Activated CD4-positive, alpha-beta T cell treated with anti-CD3 and anti-CD28 coated beads, Interleukin-2, Interleukin-6, amounts not matched to agents 100 ng/mL and 50 ng/mL, durations not matched to agents 16 hours and 8 hours (primary cell): ENCODE measurements at regions not wholly inside any gene's neighbourhood (a gene's known extent, or its start where the extent isn't known, plus 50 kb on each side); places are given as distances from the start of the nearest gene placed in this dataset.
"Not testable (repeated sequence)": the region's sequence is repeated elsewhere in the genome, so short reads cannot be mapped to it uniquely, and the experiment has no call there.

Experiments
- DNase-seq: peaks from one replicate; pipeline ENCODE4 v3.0.0-alpha.2; 2020

DNA sequence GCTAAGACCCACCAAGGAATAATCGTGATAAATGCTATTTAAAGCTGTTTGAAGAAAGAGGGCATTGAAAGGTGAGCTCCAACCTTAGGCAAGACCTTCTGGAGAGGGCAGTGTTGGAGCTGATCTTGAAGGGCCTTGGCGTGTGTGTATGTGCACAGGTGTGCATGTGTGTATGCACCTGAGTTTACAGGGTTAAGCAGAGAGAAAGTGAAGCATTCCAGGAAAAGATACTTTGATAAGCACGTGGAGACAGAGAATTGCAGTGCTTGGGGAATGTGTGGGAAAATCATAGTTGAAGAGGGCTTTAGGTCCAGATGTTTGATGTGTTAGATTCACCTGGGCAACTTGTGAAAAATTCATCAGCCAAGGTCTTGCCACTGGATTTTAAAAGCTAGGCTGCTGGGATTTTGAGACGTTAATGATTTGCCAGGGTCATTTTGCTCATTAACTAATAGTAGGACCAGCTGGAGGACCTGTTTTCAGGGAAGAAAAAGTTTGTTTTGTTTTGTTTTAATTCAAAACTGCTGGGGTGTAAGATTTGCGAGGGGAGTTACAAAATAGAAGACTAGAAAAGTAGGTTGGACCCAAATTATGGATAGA lies 78.3 kb upstream of the ANKRD55 start:
- no peak for DNase-seq

- no peak for DNase-seq
Measured at GRCh38 chr5:56310711-56311204, 77.6 kb upstream of the ANKRD55 start.

DNA sequence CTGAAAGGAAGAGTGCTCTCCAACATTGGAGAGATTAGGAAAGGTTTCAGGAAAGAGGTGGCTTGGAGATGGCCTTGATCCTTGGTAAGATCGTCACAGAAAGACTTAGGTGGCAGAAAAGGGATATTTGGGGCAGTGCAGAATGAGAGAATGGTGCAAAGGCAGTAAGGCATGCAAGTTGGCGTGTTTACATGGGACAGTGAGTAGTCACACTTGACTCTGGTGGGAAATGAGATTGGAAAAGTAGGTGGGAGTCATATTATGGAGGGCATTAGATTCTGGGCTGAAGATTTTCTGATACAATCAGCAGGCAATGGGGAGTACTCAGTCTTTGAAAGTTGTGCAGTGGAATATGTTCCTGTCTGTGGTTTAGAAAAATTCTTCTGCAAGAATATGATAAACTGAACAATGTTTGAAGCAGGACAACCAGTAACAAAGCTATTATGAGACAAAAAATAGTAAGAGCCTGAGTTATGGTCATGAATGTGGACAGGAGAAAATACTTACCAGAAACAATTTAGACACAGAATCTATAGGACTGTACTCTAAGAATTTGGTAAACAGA lies 76.2 kb upstream of the ANKRD55 start:
- DNase-seq, result no peak

GRCh38 chr5:56307714-56308333 lies 74.7 kb upstream of the ANKRD55 start:
- no peak for DNase-seq

DNA sequence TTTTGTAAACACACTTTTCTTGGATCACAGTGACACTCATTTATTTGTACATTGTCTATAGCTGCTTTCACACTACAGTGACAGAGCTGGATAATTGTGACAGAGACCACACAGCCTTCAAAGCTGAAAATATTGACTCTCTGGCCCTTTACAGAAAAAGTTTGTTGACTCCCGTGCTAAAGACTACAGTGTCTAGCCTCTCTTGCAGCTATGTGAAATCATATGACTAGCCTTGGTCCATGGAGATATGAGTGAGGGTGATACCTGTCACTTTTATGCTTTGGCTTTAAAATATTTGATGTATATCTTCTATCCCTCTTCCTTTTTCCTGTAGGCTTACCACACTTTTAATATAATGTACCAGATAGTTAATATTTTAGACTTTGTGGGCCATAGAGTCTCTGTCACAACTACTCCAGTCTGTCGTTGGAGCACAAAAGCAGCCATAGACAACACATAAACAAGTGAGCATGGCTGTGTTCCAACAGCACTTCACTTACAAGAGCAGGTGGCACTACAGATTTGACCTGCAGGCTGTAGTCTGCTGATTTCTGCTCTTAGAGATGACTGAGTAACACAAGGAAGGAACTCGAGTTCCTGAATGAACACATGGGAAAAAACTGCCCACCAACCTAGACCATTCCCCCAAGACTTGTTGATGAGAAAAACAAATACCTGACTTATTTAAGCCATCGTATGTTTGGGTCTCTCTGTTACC lies 73.5 kb upstream of the ANKRD55 start:
- no peak for DNase-seq

- no peak for DNase-seq
Measured at GRCh38 chr5:56305001-56305950, 72.1 kb upstream of the ANKRD55 start.

DNA sequence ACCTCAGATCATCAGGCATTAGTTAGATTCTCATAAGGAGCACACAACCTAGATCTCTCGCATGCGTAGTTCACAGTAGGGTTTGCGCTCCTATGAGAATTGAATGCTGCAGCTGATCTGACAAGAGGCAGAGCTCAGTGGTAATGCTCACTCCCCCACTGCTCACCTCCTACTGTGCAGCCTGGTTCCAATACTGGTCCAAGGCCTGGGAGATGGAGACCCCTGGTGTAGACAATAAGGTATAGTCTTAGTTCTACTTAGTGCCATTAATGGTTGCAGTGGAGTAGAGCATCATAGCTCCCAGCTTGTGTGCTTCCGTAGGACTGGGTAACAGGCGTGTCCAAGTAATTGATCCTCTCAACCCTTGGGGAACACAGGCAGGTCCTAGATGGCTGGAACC lies 70.4 kb upstream of the ANKRD55 start:
- DNase-seq, result no peak

DNA sequence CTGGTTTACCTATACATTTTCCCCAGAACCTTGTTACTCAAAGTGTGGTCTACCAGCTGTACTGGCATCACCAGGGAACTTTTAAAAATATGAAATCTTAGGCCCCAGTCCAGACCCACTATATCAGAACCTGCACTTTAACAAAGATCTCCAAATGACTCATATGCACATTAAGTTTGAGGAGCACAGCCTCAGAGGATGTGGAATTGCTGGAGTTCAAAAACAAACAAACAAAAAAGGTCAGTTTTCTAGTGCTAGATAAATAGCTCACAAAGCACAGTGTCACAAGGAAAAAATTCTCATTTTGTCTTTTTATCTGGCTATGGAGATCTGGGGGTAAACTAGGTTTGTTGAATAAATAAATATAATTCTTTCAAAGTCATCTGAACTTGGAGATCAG lies 68.9 kb upstream of the ANKRD55 start:
- no peak for DNase-seq

DNA sequence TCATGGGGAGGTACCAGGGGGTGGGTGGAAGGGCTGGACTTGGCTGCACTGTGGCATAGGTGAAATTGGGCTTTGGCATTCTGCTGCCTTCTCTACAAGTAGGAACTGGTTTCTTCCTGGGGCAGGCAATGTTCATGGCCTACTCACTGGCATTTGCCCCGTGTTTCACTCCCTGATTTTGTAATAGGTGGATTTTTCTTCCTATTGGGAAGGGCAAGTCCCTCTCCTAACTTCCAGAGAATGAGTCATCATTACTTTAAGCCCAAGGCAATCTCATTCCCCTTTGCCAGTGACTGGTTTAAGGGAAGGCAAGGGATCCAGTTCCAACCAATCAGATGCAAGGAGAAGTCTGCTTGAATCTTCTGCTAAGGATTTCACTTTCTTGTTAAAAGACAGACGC lies 67.9 kb upstream of the ANKRD55 start:
- DNase-seq, result no peak

DNA sequence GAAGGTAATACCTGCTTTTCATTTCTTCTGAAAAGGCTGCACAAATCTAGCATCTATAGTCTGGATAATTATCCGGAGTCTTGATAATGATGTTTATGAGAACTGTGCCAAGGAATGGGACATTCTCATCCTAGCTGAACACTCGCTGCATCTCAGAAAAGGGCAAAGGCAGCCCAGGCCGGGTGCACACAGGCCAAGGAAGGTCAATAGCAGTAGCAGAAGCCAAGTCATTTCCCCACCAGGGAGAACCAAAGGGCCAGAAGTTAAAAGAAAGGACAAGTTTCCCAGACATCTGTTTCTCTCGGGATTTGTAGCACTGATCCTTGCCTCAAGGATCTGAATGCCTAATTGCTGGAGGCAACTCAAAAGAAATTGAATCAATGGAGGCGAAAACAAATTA lies 66.1 kb upstream of the ANKRD55 start:
- DNase-seq, result no peak

DNA sequence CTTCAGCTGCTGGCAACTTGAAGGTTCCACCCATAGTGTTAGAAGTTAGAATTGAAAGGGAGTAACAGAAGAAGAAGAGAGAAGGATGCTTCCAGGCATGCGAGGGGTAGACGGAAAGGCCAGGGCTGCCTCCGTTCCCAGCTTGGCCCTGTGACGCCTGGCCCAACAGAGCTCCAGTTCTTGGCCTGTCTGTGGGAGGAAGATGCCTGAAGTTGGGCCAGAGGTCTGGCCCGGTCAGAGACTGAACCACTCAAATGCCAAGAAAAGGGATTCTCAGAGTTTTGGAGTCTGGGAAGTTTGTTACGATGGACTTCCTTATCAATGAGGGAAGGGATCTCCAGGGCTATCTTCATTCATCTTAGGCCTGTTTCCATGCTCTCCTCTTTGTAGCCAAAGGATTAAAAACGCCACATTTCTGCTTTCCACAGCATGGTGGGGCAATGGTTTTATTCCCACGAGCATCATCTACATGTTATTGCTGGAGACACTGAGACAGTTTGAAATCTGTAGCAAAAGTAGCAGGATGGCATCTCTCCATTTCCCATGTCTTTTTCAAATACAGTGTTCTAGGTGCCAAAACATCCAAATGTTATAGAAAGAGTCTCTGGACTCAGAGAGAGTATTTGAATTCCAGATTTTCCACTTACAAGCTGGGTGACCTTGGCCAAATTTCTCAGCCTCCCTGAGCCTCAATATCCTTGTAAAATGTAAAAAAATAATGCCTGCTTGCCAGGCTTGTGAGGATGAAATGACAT lies 65.4 kb upstream of the ANKRD55 start:
- DNase-seq, result no peak

- DNase-seq, result no peak
Measured at GRCh38 chr5:56297851-56298250, 64.7 kb upstream of the ANKRD55 start.

DNA sequence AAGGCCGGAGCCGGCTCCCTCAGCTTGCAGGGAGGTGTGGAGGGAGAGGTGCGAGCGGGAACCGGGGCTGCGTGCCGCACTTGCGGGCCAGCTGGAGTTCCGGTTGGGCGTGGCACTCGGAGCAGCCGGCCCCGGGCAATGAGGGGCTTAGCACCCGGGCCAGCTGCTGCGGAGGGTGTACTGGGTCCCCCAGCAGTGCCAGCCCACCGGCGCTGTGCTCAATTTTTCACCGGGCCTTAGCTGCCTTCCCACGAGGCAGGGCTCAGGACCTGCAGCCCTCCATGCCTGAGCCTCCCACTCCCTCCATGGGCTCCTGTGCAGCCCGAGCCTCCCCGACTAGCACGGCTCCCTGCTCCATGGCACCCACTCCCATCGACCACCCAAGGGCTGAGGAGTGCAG lies 62.2 kb upstream of the ANKRD55 start:
- not testable (repeated sequence) for DNase-seq

GRCh38 chr5:56294354-56294753 lies 61.2 kb upstream of the ANKRD55 start:
- no peak for DNase-seq

- not testable (repeated sequence) for DNase-seq
Measured at GRCh38 chr5:56292874-56293273, 59.7 kb upstream of the ANKRD55 start.

DNA sequence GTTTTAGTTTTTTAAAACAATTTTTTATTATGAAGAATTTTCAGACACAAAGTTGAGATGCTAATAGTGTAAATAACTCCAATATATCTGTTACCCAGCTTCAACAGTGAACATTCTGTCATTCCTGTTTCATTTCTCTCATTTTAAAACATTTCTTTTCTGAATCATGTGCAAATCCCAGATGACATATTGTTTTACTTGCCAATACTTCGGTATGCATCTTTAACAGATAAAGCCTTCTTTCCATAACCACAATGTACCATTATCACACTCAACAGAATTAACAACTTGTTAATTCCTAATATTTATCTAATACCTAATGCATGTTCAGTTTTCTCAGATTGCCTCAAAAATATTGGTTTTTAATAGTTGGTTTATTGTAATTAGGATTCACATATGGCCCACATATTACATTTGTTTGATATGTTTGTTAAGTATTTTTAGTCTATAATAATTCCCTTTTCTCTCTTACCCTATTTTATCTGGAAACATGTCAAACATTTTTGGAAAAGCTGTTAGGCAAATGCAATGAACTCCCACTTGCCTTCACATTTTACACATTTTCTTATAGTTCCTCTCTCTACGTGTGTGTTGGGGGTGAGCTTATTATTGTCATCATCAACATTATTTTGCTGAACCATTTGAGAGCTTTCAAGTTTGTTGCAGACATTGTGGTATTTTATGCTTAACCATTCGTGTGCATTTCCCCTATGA lies 58.7 kb upstream of the ANKRD55 start:
- DNase-seq, result no peak

- DNase-seq, result no peak
Measured at GRCh38 chr5:56291079-56291643, 58.0 kb upstream of the ANKRD55 start.

DNA sequence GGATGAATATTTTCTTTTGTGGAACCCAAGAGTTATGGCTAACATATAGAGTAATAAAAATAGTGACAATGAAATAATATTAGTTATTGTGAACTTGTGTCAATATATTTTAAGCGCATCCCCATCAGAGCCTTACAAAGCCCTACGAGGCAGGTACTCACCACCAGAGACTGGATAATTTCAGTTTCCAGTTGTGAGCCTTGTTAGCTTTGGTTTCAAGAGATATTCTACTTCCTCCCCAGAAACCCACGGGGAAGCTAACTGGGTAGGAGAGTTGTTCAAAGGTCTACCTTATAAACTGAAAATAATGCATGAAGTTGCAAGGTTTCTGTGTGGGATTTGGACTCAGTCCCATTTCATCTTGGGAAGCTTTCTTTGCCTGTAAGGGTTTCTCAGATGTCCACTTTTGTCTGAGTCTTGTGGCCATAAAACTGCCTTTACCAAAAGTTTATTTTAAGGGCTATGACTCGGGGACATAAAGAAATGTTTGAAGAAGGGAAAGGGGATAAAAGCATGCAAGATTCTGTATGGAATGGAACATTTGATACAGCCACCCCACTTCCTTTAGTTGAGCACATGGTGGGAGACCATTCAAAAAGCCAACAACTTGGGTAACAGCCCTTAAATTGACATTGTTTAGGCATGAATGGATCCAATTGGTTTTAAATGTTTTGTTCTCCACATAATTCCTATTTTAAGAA lies 57.4 kb upstream of the ANKRD55 start:
- no peak for DNase-seq

DNA sequence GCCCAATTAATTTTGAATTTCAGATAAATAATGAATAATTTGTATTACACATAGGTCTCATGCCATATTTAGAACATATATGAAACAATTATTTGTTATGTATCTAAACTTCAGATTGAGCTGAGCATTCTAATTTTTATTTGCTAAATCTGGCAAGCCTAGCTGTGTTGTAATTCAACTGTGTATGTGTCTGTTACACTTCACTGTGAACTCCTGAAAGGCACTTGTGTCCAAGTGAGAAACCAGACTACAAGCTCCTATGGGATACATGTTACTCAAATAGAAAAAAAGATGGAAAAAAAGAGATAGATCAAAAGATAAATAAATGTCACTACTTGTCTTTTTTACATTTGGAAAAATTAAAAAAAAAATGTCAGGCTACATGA lies 56.5 kb upstream of the ANKRD55 start:
- DNase-seq, result no peak

- no peak for DNase-seq
Measured at GRCh38 chr5:56288873-56289601, 55.9 kb upstream of the ANKRD55 start.
